ENCODE measurements at regions not wholly inside any gene's neighbourhood (a gene's known extent, or its start where the extent isn't known, plus 50 kb on each side); places are given as distances from the start of the nearest gene placed in this dataset.

DNA sequence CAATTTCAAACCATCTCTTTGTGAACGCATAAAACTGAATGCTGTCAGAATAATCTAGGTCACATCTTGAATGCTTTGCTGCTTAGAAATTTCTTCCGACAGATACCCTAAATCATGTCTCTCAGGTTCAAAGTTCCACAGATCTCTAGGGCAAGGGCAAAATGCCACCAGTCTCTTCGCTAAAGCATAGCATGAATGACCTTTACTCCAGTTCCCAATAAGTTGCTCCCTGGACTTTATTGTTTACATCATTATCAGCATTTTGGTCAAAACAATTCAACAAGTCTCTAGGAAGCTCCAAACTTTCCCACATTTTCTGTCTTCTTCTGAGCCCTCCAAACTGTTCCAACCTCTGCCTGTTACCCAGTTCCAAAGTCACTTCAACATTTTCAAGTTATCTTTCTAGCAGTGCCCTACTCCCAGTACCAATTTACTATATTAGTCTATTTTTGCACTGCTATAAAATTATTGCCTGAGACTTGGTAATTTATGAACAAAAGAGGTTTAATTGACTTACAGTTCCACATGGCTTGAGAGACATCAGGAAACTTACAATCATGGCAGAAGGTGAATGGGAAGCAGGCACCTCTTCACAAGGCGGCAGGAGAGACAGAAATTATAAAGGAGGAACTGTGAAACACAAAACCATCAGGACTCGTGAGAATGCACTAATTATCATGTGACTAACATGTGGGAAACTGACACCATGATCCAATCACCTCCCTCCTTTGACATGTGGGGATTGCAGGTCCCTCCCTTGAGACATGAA is 77.0 kb downstream of the SPRY2 start:
- H3K4me1 Mint-ChIP-seq, result no peaks in the 10 kb centered on the region
- H3K36me3 Mint-ChIP-seq (ENCODE audit: low read depth), result no peaks in the 10 kb centered on the region
- H3K4me3 Mint-ChIP-seq, result no peak overlapping the region
- TF ChIP-seq, protein P1, sequence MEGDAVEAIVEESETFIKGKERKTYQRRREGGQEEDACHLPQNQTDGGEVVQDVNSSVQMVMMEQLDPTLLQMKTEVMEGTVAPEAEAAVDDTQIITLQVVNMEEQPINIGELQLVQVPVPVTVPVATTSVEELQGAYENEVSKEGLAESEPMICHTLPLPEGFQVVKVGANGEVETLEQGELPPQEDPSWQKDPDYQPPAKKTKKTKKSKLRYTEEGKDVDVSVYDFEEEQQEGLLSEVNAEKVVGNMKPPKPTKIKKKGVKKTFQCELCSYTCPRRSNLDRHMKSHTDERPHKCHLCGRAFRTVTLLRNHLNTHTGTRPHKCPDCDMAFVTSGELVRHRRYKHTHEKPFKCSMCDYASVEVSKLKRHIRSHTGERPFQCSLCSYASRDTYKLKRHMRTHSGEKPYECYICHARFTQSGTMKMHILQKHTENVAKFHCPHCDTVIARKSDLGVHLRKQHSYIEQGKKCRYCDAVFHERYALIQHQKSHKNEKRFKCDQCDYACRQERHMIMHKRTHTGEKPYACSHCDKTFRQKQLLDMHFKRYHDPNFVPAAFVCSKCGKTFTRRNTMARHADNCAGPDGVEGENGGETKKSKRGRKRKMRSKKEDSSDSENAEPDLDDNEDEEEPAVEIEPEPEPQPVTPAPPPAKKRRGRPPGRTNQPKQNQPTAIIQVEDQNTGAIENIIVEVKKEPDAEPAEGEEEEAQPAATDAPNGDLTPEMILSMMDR (IDR thresholded peaks at IDR 0.05; ENCODE audit: unreplicated experiment in 3 of 3), result no peak
- H3K27ac Mint-ChIP-seq, result no peak overlapping the region
- peaks cover 25% of the 10 kb centered on the region for H3K9me3 Mint-ChIP-seq
- no peaks in the 10 kb centered on the region for H3K27me3 Mint-ChIP-seq (ENCODE audit: low read depth)

DNA sequence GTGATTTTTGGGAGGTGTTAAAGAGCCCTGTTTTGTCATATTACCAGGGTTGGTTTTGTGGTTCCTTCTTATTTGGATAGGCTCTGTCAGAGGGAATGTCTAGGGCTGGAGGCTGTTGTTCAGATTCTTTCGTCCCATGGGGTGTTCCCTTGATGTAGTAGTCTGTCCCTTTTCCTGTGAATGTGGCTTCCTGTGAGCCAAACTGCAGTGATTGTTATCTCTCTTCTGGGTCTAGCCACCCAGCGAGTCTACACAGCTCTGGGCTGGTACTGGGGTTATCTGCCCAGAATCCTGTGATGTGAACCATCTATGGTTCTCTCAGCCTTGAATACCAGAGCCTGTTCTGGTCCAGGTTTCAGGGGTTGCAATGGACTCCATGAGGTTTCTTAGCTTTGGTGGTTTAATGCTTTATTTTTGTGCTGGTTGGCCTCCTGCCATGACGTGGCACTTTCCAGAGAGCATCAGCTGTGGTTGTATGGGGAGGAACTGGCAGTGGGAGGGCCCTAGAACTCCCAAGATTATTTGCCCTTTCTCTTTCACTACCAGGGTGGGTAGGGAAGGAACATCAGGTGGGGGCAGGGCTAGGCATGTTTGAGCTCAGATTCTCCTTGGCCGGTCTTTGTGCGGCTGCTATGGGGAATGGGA is 78.8 kb downstream of the SPRY2 start:
- Mint-ChIP-seq H3K27me3 (ENCODE audit: low read depth) (no peaks in the 10 kb centered on the region), H3K36me3 (ENCODE audit: low read depth) (no peaks in the 10 kb centered on the region), H3K9me3 (peaks cover 33% of the 10 kb centered on the region), H3K4me1 (no peaks in the 10 kb centered on the region), H3K4me3 (no peak overlapping the region), H3K27ac (no peak overlapping the region)
- TF ChIP-seq, protein P1 (IDR thresholded peaks at IDR 0.05; ENCODE audit: unreplicated experiment in 3 of 3), result no peak

DNA sequence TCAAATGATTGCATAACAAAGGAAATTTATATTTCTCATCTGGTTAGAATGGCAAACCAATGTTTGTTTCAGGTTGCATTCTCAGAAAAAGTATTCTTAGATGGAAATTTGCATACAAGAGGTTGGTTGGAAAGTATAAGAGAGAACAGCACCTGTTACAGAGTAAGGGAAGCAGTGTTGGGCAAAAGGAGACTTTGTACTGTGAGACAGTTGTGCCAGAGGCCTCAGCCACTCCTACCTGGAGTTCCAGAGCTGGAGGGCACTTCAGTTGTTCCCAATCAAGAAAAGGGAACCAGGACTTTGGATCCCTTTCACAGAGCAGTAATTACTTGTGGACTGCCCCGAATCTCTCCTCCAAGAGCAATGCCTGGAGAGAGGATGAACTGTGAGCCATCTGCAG is 81.8 kb downstream of the SPRY2 start:
- Mint-ChIP-seq H3K4me3 (no peak overlapping the region), H3K27ac (no peak overlapping the region), H3K36me3 (ENCODE audit: low read depth) (no peaks in the 10 kb centered on the region), H3K9me3 (peaks cover 35% of the 10 kb centered on the region), H3K4me1 (no peaks in the 10 kb centered on the region), H3K27me3 (ENCODE audit: low read depth) (no peaks in the 10 kb centered on the region)
- TF ChIP-seq, protein P1 (IDR thresholded peaks at IDR 0.05; ENCODE audit: unreplicated experiment in 3 of 3), result no peak

DNA sequence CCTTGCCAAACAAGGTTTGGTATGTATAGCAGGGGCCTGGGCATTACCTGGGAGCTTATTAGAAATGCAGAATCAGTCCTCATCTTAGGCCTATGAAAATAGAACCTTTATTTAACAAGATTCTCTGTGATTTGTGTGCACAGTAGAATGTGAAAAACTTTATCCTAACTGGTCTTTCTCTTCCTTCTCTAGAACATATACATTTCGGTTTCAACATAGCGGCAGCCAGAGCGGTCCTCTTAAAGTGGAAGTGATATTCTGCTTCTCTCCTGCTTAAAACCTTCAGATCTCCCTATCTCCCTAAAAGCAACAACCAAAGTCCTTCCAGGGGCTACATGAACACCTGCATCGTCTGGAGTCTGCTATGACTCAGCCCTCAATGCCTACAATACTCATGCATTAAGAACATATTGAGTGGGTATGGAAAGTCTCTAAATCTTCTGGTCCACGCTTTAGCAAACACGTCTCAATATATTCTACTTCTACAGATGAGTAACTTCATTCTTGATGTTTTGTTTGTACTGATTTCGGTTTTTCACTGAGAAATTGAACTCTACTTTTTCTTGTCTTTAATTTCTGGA is 84.5 kb downstream of the SPRY2 start:
- H3K36me3 Mint-ChIP-seq (ENCODE audit: low read depth), result no peaks in the 10 kb centered on the region
- H3K4me3 Mint-ChIP-seq, result no peak overlapping the region
- no peak overlapping the region for H3K27ac Mint-ChIP-seq
- TF ChIP-seq, protein P1 (IDR thresholded peaks at IDR 0.05; ENCODE audit: unreplicated experiment in 3 of 3), result no peak
- peaks cover 23% of the 10 kb centered on the region for H3K9me3 Mint-ChIP-seq
- H3K4me1 Mint-ChIP-seq, result no peaks in the 10 kb centered on the region
- H3K27me3 Mint-ChIP-seq (ENCODE audit: low read depth), result no peaks in the 10 kb centered on the region

DNA sequence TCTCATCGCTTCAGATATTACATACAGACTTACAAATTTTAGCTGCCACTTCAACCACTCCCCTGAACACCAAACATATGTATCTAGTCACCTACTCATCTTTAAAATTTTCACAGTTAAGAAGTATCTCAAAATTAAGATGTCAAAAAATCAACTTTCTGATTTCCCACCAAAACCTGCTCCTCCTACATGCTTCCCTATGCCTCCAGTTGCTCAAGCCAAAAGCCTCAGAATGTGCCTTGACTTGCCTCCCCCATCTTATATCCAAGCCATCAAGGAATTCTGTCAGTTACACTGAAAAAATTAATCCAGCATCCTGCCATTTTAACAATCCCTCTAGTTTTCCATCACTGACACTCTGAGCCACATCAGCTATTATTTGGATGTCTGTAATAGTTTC is 85.0 kb downstream of the SPRY2 start:
- H3K36me3 Mint-ChIP-seq (ENCODE audit: low read depth), result no peaks in the 10 kb centered on the region
- H3K27me3 Mint-ChIP-seq (ENCODE audit: low read depth), result no peaks in the 10 kb centered on the region
- TF ChIP-seq, protein P1 (IDR thresholded peaks at IDR 0.05; ENCODE audit: unreplicated experiment in 3 of 3), result no peak
- no peak overlapping the region for H3K27ac Mint-ChIP-seq
- H3K4me3 Mint-ChIP-seq, result no peak overlapping the region
- H3K9me3 Mint-ChIP-seq, result peaks cover 19% of the 10 kb centered on the region
- no peaks in the 10 kb centered on the region for H3K4me1 Mint-ChIP-seq

Measured in nephron (organoid).